Upper lobe of left lung (tissue), 4 donors: ENCODE measurements at regions not wholly inside any gene's neighbourhood (a gene's known extent, or its start where the extent isn't known, plus 50 kb on each side); places are given as distances from the start of the nearest gene placed in this dataset.

Source experiments
- CTCF ChIP-seq, 6 experiments: fragments of 450-650 bp in 4 of 6; fragments of 200-600 bp in 2 of 6; sonication (generic) in 2 of 6; IDR thresholded peaks; one replicate each; pipeline ENCODE4 v1.5.1; 2016 to 2019; ENCODE audit warnings: antibody characterized with exemption in 6 of 6
- EP300 ChIP-seq, 4 donors: sonication (generic); formaldehyde crosslinking; IDR thresholded peaks; one replicate each; pipeline ENCODE4 v1.5.1; 2017; ENCODE audit warnings: antibody characterized with exemption in 4 of 4, control low read depth in 2 of 4
- POLR2A ChIP-seq, 4 donors: fragments of 450-650 bp; IDR thresholded peaks; one replicate each; pipeline ENCODE4 v1.5.1; 2016 to 2017; ENCODE audit warnings: antibody characterized with exemption in 4 of 4, mild to moderate bottlenecking in 2 of 4

- no peak for TF ChIP-seq CTCF (IDR thresholded peaks at IDR 0.05)
- TF ChIP-seq POLR2A (IDR thresholded peaks at IDR 0.05): no peak
- no peak for TF ChIP-seq EP300 (IDR thresholded peaks at IDR 0.05)
Observed at GRCh38 chr16:64841071-64841470, 280.8 kb downstream of the CDH11 start.
